GM20431 (cell line): ENCODE measurements at regions not wholly inside any gene's neighbourhood (a gene's known extent, or its start where the extent isn't known, plus 50 kb on each side); places are given as distances from the start of the nearest gene placed in this dataset.
"Not testable (repeated sequence)": the region's sequence is repeated elsewhere in the genome, so short reads cannot be mapped to it uniquely, and the experiment has no call there.

Experiments
- in situ Hi-C: fragments of 300-500 bp; cut with MseI, MboI; formaldehyde crosslinking; loops from one replicate; pipeline ENCODE4 v1.15.0; 2020; ENCODE audit warnings: low sequenced_read_pairs; ENCODE audit not compliant: unreplicated experiment

- in situ Hi-C loops = no loop called here
These were observed 67.5 kb upstream of the SMAD6 start for GRCh38 chr15:66634540-66634939.

- in situ Hi-C loops = no loop called here
These were observed 67.0 kb upstream of the SMAD6 start for GRCh38 chr15:66635006-66635405.

- in situ Hi-C loops = no loop called here
These were observed 66.2 kb upstream of the SMAD6 start for GRCh38 chr15:66635817-66636216.

- in situ Hi-C loops = not testable (repeated sequence)
These were observed 65.0 kb upstream of the SMAD6 start for GRCh38 chr15:66637044-66637443.

GRCh38 chr15:66638377-66638776, 63.7 kb upstream of the SMAD6 start:
- in situ Hi-C loops = no loop called here

GRCh38 chr15:66641485-66642315, 60.3 kb upstream of the SMAD6 start:
- in situ Hi-C loops = no loop called here

GRCh38 chr15:66642514-66642913, 59.5 kb upstream of the SMAD6 start:
- in situ Hi-C loops = no loop called here

GRCh38 chr15:66643033-66643432, 59.0 kb upstream of the SMAD6 start:
- in situ Hi-C loops = no loop called here

GRCh38 chr15:66644000-66644787, 57.8 kb upstream of the SMAD6 start:
- in situ Hi-C loops = no loop called here

GRCh38 chr15:66644869-66645268, 57.2 kb upstream of the SMAD6 start:
- in situ Hi-C loops = no loop called here

- in situ Hi-C loops = no loop called here
These were observed 55.7 kb upstream of the SMAD6 start for GRCh38 chr15:66646308-66646707.

- in situ Hi-C loops = no loop called here
These were observed 55.2 kb upstream of the SMAD6 start for GRCh38 chr15:66646799-66647198.

- in situ Hi-C loops = no loop called here
These were observed 54.7 kb upstream of the SMAD6 start for GRCh38 chr15:66647358-66647757.

- in situ Hi-C loops = no loop called here
These were observed 53.4 kb upstream of the SMAD6 start for GRCh38 chr15:66648588-66648987.

GRCh38 chr15:66649235-66649984, 52.6 kb upstream of the SMAD6 start:
- in situ Hi-C loops = no loop called here

GRCh38 chr15:66650433-66650832, 51.6 kb upstream of the SMAD6 start:
- in situ Hi-C loops = no loop called here

GRCh38 chr15:66651198-66651597, 50.8 kb upstream of the SMAD6 start:
- in situ Hi-C loops = no loop called here

GRCh38 chr15:66651913-66652642, 50.0 kb upstream of the SMAD6 start:
- in situ Hi-C loops = no loop called here
